ENCODE measurements at regions not wholly inside any gene's neighbourhood (a gene's known extent, or its start where the extent isn't known, plus 50 kb on each side); places are given as distances from the start of the nearest gene placed in this dataset.

DNA sequence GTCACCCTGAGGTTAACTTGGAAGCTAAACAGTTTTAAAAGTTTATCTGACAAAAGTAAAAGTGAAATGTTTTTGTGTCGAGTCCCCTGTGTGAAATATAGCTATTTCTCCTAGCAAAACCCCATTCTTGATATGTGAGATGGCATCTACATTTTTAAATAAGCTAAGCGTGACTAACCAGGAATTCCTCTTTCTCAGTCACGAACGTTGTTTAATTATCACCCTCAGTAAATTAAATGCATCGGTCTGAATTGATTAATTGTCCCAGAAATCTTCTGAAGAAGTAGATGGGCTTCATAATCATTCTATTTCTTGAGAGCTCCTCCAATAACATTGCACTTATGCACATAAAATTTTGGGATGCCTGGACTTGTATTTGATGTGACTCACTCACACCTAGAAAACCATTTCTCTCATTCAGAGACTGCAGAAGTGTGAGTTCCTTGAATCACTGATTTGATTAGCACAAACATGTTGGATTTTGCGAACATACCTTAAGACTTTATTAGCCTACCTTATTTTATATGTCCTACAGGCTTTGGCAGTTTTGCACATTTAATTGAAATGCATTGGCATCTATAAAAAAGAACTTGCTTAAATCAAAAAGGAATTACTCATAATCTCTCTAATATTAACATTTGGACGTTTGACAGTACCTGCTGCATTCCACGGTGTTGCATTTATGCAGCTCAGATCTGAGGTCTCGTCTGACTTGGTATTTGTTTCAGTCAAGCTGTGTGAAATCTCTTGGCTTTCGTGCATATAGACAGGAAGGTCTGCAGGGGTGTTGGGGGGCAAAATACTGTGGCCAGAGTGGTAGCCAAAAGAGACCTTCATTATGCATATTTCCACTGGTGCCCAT is 475.2 kb downstream of the EPHA4 start:
- DNase-seq, result no peak

DNA sequence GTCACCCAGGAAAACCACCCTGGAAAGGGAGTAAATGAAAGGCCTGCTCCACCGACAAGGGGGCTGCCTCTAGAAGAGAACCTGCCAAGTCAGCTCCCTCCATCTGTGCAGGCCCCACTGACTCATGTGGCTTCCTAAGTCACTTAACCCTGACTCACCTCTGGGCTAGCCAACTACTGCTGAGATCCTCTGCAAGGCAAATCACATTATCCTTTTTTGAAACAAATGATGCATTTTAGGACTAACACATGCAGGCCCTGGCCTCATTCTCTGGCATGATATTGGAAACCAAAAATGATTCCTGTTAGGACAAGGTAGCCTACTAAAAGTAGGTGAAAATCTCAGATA is 474.6 kb downstream of the EPHA4 start:
- peak in 1 of 2 experiments; percentile 87 for DNase-seq

DNA sequence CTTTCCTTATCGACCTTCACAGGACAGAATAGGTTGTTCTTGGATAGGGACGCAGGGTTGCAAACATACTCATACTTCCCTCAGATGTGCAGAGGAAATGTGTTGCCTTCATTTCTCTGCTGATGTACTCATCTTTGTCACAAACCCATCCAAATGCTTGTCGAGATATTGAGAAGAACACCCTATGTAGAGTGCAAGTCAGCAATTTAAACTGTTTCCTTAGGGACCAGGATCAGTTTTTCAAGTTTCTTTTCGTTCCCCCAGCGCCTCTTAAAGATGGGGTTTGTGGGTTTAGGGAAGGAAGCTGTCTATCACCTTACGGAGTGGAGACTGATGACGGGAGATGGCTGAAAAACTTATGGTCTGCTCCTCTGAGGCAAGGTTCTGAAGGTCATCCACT is 474.2 kb downstream of the EPHA4 start:
- DNase-seq, result no peak

DNA sequence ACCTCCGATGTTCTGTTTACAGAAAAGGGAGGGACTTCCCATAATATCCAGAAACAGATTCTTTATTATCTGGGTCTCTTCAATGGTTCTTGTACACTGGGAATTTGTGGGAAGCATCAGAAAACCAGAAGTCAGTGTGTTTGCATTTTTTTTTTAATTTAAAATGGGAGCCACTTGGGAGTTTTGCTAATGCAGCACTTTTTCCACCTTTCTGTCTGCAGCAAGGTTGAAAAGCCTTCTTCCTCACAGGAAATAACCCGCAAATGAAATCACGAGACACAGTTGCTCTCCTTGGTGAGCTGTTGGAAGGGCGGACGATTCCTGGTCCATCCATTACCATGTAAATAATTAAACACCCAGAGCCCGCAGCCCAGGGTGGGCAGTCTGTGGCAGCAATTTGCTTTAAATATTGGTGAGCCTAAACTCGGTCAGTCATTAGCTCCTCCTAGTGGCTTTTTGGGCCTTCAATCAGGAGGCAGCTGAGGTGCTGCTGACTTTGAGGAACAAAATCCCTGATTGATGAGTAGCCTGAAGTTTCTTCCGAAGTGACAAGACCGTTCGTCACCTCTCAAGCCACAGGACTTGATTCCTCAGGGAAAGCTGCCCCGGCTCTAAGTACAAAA is 471.5 kb downstream of the EPHA4 start:
- peak in 1 of 2 experiments; percentile 44 for DNase-seq

DNA sequence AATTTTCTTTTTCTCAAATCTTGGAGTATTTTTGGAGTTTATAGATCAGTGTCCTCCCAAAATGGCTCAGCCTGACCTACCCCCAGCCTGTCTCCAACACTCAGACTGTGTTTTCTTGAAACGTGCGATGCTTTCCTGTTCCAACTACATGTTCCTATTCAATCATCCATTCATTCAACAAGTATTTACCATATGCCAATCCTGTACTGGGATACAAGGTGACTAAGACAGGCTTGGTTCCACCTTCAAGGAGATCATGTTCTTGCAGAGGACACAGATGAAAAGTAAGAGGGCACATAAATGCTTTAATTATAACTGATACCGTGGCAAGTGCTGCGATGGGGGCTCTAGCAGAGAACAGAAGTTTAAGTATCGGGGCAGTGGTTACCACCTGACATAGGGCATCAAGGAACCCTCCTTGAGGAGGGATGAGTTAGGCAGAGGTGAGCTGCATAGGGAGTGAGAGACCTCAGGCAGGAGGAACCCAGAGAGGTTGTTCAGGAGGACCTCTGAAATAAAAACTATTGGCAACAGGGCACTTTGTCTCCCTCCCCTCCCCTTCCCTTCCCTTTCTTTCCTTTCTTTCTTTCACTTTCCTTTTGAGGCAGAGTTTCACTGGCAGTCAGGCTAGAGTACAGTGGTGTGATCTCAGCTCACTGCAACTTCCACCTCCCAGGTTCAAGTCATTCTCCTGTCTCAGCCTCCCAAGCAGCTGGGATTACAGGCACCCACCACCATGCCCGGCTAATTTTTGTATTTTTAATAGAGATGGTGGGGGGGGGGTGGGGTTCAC is 469.0 kb downstream of the EPHA4 start:
- peak in 1 of 2 experiments; percentile 28 for DNase-seq

DNA sequence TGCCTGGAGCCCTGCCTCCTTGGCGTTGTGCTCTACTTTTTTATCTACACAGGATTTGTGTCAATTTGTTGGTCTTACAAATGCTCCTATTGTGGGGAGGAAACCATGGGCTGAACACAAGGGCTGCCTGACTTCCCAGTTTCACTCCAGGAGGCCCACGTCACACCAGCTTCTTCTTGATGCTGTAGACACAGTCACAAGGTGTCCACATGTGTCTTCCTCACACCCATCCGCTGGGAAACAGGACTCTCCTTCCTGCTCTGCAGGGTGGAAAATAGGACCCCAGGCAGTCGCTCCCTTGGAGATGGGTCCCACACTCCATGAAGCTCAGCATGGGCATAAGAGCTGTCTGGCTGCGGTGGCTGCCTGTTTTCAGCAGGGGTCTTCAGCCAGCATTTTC is 468.2 kb downstream of the EPHA4 start:
- peak in 1 of 2 experiments; percentile 77 for DNase-seq

DNA sequence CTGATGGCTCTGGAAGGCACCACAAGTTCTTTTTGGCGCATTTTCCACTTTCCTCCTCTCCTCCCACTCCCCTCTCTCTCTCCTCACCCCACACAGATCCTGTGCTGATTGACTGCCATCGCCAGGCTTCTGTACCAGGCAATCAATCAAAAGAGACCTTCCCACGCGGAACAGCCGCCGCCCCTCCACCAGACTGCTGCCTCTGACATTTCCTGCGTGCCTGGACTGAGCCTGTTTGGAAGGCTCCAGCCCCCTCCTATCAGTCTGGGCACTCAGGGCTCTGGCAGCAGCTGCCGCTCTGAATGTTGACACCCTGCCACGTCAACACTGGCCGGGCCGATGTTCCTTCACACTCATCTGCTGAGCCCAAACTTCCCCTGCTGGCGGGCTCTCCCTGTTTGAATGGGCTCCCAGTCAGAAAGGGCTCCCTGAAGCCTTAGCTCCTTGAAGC is 467.7 kb downstream of the EPHA4 start:
- peak; percentile 91 to 97 for DNase-seq

DNA sequence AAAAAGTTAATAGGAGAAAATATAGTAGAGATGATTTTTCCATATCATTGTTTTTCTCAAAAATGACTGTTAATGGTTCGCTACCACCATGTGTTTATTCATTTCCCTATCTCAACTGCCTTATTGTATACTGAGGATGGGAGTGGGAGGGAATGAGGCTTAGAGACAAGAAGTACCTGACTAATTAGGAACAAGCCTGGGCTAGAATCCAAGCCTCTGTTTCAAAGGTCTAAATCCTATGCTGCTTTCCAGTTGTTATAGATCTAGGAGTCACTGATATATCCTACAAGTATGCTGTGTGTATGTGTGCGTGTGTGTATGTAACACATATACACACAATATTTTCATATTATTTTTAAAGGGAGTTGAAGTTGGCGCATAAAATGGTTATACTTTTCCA is 465.9 kb downstream of the EPHA4 start:
- DNase-seq, result no peak

DNA sequence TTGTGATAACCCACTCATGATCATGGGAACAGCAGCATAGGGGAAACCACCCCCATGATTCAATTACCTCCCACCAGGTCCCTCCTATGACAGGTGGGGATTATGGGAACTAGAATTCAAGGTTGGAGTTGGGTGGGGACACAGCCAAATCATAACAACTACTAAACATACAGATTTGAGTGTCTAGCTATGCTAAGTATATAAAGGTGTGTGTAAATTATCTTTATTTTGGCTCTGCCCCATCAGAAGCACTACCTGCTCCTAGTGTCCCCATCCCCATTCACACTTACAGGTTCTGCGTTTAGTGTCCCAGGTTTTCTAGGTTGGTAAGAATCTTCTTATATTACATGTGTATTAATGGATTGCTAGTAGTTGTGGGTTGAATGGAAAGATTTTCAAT is 464.7 kb downstream of the EPHA4 start:
- DNase-seq, result no peak

DNA sequence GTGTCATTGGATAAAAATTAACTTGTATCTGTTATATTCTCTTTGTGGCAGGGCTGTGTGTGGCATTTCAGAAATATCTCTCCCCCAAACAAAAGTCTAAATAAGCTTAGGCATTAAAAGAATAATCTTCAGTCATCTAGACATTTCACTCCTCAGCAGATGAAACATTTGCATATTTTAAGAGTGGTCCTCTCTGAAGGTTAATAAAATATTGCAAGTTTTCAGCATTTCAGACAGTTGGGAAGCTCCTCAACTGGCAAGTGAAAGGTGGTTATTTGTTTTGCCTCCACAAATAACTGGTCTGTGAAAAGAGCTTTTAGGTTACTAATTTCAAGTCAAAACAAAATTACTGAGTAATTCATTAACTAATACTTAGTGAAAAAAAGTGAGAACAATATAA is 462.6 kb downstream of the EPHA4 start:
- DNase-seq, result no peak

DNA sequence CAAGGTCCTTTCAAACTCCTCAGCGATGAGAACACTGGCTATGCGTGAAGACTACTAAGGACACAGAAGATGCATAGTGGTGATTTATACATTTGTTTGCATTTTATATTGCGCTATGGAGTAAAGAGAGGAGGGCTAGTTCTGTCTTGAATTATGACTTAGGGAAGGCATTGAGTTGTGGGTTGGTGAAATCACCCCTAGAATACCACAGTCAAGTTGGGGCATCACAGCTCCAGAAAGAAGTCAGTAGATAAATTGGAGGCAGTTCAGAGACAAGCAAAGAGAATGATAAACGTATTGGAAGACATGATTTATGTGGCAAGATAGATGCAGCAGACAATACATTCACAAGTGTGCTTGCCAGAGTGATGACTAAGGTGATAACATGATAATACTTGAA is 460.4 kb downstream of the EPHA4 start:
- DNase-seq, result no peak

DNA sequence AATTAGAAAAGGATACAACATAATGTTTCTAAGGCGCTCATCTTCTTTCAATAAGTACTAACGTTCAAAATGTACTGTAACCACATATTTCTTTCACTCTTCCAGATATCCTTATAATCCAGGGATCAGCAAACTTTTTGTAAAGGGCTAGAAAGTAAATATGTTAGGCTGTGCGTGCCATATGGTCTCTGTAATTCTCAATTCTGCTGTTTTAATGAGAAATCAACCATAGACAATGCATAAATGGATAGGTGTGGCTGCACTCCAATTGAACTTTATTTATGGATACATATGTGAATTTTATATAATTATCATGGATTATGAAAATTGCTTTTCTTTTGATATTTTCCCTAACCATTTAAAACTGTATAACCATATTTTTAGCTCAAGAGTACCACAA is 459.4 kb downstream of the EPHA4 start:
- DNase-seq, result peak in 1 of 2 experiments; percentile 50

DNA sequence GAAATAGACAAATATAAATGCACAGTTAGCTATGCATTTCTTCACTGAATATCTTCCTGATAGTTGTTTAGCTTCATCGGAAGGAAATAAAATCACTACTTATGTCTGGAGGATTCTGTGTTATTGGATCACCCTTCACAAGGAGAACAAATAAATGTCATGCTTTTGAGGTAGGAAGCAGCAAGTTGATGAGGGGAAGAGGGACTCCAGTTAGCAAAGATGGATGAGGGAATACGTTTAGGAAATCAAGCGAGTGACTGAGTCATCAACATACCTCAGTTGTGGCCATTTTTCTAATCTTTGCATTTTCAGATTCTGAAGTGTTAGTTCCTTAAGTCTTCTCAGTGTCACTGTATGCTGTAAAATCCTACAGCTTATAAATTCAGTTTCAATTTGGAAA is 456.2 kb downstream of the EPHA4 start:
- no peak for DNase-seq

DNA sequence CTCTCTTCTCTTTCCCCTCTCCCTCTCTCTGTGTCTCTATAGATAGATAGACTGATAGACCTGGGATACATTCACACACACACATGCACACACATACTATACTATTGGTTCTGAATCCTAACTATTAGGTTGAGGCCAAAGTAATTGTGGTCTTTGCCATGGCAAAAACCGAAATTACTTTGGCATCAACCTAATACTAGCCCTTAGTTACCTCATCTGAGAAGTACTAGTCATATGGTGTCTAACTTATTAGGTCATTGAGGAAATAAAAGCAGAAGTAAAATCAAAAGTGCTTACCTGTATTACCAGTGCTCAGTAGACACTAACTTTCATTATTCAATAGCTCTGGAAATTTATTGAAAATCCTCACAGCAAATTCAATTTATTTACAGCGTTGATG is 451.5 kb downstream of the EPHA4 start:
- no peak for DNase-seq

DNA sequence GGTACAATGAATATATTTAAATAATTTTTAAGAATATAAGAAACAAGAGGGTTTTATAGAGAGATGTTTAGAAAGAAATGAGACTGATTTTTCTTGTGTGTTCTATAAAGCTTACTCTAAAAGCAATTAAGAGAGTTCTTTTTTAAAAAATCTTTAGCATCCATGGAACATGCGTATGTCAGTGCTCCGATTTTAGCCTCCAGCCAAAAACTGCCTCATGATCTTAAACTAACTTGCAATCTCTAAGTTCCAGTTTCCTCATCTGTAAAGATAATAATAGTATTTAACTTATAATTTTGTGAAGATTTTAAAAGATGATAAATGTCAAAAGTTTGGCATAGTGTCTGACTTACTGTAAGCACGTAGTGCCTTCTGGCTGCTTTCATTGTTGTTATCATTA is 448.7 kb downstream of the EPHA4 start:
- DNase-seq, result no peak

DNA sequence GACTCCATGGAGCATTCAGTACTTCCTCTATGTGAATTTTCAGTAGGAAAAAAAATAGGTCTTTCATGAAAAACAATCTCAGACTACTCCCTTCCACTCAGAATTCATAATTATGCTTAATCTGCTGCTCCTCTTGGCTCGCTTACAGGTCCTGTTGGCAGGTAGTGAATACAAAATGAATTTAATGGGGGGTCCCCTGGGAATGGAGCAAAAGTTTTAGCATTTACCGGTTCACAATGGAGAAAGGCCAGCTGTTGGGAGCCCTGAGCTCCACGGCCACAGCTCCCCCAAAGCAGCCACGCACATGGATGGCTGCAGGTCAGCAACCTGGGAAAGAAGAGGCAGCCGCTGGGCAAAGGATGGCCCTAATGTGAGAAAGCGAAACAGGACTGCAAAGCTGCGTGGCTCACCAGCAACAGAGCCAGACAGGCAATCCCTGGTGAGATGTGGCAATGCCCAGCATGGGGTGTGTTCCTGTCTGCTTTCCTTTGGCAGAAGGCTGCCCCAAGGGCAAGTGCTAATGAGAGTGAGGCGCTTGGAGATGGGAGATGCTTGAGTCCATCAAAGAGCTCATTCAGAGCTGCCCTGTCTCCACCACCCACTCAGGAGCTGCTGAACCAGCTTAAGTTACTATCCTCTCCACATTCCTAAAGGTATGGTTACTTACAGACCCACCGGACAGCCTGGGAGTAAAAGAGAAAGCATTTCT is 447.4 kb downstream of the EPHA4 start:
- peak; percentile 93 to 94 for DNase-seq

DNA sequence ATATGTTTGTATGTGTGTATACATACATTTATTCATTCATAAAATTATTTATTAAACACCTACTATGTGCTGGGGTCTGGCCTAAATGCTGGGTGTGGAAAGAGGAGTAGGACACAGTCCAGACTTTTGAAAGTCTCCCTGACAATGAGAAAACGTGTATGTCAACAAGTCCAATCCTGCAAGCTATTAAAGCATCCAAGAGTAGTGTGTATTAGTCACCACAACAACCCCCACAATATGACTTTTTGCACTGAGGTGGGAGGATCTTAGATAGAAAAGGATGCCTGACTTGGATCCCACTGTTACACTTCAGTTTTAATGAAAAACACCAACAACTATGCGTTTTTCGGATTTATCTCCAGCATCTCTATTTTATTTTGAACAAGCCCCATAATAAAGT is 446.4 kb downstream of the EPHA4 start:
- DNase-seq, result no peak

DNA sequence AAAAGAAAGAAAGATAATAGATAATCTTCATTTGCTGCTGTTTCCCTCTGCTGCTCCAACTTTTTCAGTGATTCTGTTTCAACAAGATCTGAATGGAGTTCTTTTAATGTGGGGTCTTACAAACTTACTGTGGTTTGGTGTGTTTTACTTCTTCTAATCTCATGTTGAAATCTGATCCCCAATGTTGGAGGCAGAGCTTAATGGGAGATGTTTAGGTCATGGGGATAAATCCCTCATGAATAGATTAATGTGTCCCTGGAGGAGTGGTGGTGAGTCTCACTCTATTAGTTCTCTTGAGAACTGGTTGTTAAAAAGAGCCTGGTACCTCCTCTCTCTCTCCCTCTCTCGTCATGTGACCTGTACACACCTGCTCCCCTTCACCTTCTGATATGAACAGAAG is 442.4 kb downstream of the EPHA4 start:
- DNase-seq, result no peak

DNA sequence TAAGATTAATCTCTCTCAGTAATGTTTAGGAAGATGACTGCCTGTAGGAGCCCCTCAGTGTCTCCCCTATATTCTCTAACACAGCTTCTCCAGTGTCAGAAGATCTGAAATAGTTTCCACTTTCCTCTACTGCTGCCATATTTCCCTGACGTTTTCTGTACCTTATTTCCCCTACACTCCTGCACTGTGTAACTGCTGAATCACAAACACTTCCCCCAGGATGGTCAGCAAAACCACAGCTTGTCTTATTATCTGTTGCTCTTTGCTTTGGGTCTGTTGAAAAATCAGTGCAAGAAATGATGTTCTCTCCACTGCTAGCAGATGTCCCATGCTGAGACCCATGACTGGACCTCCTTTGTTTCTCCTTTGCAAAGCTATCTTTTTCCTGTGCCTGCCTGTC is 441.7 kb downstream of the EPHA4 start:
- DNase-seq, result no peak

DNA sequence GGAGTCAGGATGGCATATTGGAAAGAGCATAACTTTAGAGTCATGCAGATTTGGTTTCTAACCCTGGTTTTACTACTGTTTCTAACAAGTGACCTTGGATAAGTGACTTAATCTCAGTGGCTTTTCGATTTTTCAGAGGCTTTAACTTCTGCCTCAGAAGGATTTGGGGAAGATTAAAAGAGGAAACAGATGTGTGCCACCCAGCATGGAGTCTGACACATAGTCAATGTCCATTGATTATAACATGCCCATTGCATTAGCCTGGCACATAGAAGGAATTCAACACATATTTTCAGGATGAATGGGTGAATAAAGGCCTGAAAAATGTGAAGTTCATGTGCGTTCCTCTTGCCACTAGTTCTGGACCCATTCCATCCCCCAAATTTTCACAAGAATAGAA is 438.2 kb downstream of the EPHA4 start:
- DNase-seq, result no peak

DNA sequence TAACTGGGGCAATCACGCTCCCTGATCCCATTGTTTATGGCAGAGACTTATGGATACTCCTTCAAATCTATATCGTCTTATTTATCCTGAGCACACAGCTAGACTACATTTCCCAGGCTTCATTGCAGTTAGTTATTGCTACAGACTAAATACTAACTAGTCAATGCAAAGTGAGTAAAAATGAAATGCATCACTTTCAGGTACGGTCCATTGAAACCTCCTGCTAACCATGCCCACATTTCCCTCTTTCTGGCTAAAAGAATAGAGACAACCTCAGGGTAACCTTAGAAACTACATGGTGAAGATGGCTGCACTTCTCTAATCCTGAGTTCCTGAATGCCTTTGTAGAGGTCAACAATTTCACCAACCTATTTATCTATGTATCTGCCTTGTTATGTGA is 437.4 kb downstream of the EPHA4 start:
- no peak for DNase-seq

DNA sequence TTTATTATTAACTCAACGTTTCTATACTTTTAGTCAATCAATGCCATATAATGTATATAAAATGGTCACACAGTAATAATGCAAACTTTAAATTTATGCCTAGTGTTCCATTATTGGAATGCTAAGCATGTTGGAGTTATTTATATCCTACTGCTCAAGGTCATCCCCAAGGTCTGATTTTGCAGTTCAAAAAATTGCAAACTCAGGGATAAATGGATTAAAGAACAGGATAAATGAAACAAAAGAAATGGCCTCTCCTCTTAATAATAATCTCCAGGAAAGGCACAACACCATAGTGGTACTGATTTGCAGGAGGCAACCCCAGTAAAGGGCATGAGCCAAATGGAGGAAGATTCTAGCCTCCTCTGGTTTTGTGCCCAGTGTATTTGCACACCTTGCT is 436.4 kb downstream of the EPHA4 start:
- no peak for DNase-seq

DNA sequence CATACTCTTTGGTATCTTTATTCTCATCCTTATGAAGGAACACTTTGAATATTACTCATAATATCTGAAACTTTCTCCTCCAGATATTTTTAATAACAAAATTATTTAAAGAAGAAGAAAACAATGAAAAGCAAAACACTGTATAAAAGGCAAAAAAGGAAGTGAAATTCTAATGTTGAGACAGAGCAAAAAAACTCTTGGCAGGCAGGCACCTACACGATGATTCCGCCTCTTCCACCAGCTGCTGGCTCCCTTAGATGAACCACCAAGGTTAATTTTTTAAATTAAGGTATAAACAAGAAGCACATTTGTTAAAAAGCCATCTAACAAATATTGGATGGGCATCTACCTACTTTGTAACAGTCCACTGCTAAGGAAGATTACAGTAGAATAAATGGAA is 434.7 kb downstream of the EPHA4 start:
- no peak for DNase-seq

Data from NCI-H446 (cell line).